MM.1S (cell line): ENCODE measurements at regions not wholly inside any gene's neighbourhood (a gene's known extent, or its start where the extent isn't known, plus 50 kb on each side); places are given as distances from the start of the nearest gene placed in this dataset.

Experiments used
- EZH2 ChIP-seq: fragments of 300-600 bp; sonication (generic); optimal IDR thresholded peaks from 2 replicates; pipeline ENCODE3; 2017; ENCODE audit warnings: low read depth, mild to moderate bottlenecking, antibody characterized with exemption, low read length, mixed read lengths
- TF ChIP-seq, protein P1 (sequence below): fragments of 300-600 bp; sonication (generic); IDR thresholded peaks from 2 replicates; pipeline ENCODE4 v1.5.1; 2016; ENCODE audit warnings: antibody characterized with exemption, low read length, mixed read lengths

DNA sequence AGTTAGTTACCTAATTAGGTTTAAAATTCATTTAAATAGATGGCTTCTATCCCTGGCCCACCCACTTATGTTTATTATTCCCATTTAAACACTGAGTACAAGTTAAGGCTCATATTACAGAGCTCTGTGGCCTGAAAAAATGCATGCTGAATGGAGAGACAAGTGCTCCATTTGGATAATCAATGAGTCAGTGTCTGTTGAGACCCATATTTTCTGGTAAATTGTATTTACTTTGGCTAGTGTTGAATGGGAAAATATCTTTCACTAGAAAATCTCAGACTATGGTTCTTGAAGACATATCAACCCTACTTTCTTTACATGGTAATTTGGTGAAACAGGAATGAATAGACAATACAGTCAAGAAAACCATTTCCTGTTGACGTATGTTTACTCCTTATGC is 356.0 kb downstream of the S1PR1 start:
- no peak for TF ChIP-seq EZH2
- TF ChIP-seq, protein P1, sequence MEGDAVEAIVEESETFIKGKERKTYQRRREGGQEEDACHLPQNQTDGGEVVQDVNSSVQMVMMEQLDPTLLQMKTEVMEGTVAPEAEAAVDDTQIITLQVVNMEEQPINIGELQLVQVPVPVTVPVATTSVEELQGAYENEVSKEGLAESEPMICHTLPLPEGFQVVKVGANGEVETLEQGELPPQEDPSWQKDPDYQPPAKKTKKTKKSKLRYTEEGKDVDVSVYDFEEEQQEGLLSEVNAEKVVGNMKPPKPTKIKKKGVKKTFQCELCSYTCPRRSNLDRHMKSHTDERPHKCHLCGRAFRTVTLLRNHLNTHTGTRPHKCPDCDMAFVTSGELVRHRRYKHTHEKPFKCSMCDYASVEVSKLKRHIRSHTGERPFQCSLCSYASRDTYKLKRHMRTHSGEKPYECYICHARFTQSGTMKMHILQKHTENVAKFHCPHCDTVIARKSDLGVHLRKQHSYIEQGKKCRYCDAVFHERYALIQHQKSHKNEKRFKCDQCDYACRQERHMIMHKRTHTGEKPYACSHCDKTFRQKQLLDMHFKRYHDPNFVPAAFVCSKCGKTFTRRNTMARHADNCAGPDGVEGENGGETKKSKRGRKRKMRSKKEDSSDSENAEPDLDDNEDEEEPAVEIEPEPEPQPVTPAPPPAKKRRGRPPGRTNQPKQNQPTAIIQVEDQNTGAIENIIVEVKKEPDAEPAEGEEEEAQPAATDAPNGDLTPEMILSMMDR = no peak
